Heart right ventricle (tissue), 16 donors: ENCODE measurements at regions not wholly inside any gene's neighbourhood (a gene's known extent, or its start where the extent isn't known, plus 50 kb on each side); places are given as distances from the start of the nearest gene placed in this dataset.

Source experiments
- ATAC-seq, 8 donors: fragments of 200-7000 bp; cut with Tn5 transposase; one replicate each; pipeline ENCODE4 v1.9.1; 2020; ENCODE audit warnings: mild to moderate bottlenecking in 8 of 8, moderate library complexity in 8 of 8, moderate number of reproducible peaks in 1 of 8
- DNase-seq, 2 donors: peaks; one replicate each; pipeline ENCODE4 v3.0.0-alpha.2; 2020
- H3K27ac ChIP-seq, 10 donors: fragments of 200-600 bp; sonication (generic) in 2 of 10; one replicate each; pipeline versions ENCODE4 v1.5.0 to v1.8.0; 2020 to 2022; ENCODE audit warnings: mild to moderate bottlenecking in 3 of 10
- H3K27me3 ChIP-seq, 7 donors: fragments of 200-600 bp; one replicate each; pipeline ENCODE4 v1.8.0; 2021 to 2022; ENCODE audit warnings: mild to moderate bottlenecking in 2 of 7
- H3K36me3 ChIP-seq, 9 donors: fragments of 200-600 bp; sonication (generic) in 1 of 9; one replicate each; pipeline versions ENCODE4 v1.5.0 to v1.8.0; 2020 to 2022; ENCODE audit warnings: mild to moderate bottlenecking in 2 of 9
- H3K4me1 ChIP-seq, 9 donors: fragments of 200-600 bp; sonication (generic) in 1 of 9; one replicate each; pipeline versions ENCODE4 v1.5.0 to v1.8.0; 2020 to 2022; ENCODE audit warnings: mild to moderate bottlenecking in 4 of 9
- H3K4me3 ChIP-seq, 10 donors: fragments of 200-600 bp; sonication (generic) in 2 of 10; one replicate each; pipeline versions ENCODE4 v1.5.0 to v1.8.0; 2020 to 2022; ENCODE audit warnings: mild to moderate bottlenecking in 7 of 10, moderate library complexity in 2 of 10
- H3K9me3 ChIP-seq, 11 donors: fragments of 200-600 bp in 10 of 11; sonication (generic) in 2 of 11; one replicate each; pipeline versions ENCODE4 v1.5.0 to v1.8.0; 2013 to 2022; ENCODE audit warnings: mild to moderate bottlenecking in 2 of 11, control low read depth in 1 of 11, moderate library complexity in 1 of 11
- WGBS, 2 donors: extraction: QIAGEN DNeasy Blood & Tissue Kit; methylation state at CpG; one replicate each; pipeline ENCODE4 v1.1.7; 2013; ENCODE audit warnings: inconsistent platforms in 1 of 2; 5-methylcytosine and 5-hydroxymethylcytosine counted together
- intact Hi-C, 10 donors: fragments of 100-400 bp; cut with DNase I; formaldehyde crosslinking; loops; one replicate each; pipeline versions ENCODE4 v1.11.1 to v1.14.2; 2022
- TF ChIP-seq, protein P1 (sequence below), 9 donors: fragments of 200-600 bp; sonication (generic) in 2 of 9; IDR thresholded peaks; one replicate each; pipeline versions ENCODE4 v1.5.0 to v1.8.0; 2021 to 2022; ENCODE audit warnings: antibody characterized with exemption in 9 of 9, mild to moderate bottlenecking in 5 of 9, moderate library complexity in 1 of 9
- donor health status: Arrhythmogenic right ventricular cardiomyopathy.
- donor health status: ischemic (EF 13 %, LVEDD 7.1; RV severe dilation, severe dysfunction).
- donor health status: healthy with polysubstance abuse.
- donor health status: DM: no; HTN: yes; CAD: no.
- donor health status: DM: no; HTN: no; CAD: no.
- donor health status: ischemic (EF 25% LVEDD 6.9; RV normal size, moderate dysfunction).
- donor health status: ischemic (EF 25% LVEDD 5.7; RV mildly dilated, moderate dysfunction).
- donor health status: healthy.
- donor health status: DM: yes; HTN: yes; CAD: no.
- donor health status: Ischemic cardiomyopathy.
- donor health status: ischemic (EF 35%, LVEDD 5.7; RV mildly dilated, moderate dysfunction).
- donor health status: nonischemic (EF 11% LVEDD 7.7; RV severe dilation, severe dysfunction).
- donor health status: DM: yes; HTN: yes; CAD: no.
- donor health status: PGD.
- donor health status: ischemic (EF 29% LVEDD 5.4; RV normal size, mild dysfunction).
- donor health status: nonischemic (EF 23%, LVEDD 6.1; RV moderate dilation, normal function).

DNA sequence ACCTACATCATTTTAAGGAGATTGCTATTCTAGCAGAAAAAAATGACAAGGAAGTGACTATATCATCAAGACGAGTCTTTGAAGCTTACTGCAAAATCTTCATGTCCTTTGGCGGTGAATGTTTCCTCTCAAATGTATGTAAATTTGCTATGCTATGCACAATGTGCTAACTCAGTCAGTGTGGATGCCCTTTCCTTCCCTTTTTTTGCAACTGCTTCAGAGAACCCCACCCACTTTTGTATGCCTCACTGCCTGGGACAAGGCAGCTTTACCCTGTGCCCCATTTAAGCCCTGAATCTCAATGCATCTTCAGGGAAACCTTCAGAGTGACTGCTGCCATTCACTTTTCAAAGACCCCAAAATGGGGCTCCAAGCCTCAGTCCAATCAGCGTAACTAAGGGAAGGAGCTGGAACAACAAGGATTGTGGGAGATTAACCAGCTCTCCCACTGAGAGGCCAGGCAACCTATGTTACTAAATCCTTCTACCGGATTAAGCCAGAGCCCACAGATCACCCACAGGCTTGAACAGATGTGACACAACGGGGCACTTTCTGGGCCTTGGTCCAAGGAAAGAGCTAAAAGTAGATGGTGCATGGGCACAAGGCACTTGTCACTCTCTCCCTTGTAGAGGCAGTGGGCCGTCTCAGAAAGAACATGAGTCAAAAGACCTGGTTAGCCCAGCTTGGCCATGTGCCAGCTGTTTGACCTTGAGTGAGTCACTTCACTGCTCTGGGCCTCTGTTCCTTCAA, 154.4 kb downstream of the PLPP3 start:
- Histone ChIP-seq H3K36me3 (no peaks in the 10 kb centered on the region), H3K9me3 (no peaks in the 10 kb centered on the region), H3K4me1 (peaks cover 0 to 20% (median 5%) of the 10 kb centered on the region in 9 donors), H3K4me3 (no peak overlapping the region), H3K27ac (peak overlapping the region; percentile 7 to 79 (median 62)), H3K27me3 (no peaks in the 10 kb centered on the region)
- 64 to 69% methylated on average over 6 of the region's 6 CpGs for WGBS, 2 donors
- TF ChIP-seq, protein P1, sequence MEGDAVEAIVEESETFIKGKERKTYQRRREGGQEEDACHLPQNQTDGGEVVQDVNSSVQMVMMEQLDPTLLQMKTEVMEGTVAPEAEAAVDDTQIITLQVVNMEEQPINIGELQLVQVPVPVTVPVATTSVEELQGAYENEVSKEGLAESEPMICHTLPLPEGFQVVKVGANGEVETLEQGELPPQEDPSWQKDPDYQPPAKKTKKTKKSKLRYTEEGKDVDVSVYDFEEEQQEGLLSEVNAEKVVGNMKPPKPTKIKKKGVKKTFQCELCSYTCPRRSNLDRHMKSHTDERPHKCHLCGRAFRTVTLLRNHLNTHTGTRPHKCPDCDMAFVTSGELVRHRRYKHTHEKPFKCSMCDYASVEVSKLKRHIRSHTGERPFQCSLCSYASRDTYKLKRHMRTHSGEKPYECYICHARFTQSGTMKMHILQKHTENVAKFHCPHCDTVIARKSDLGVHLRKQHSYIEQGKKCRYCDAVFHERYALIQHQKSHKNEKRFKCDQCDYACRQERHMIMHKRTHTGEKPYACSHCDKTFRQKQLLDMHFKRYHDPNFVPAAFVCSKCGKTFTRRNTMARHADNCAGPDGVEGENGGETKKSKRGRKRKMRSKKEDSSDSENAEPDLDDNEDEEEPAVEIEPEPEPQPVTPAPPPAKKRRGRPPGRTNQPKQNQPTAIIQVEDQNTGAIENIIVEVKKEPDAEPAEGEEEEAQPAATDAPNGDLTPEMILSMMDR (IDR thresholded peaks at IDR 0.05) = no peak
- peak; percentile 83 to 98 (median 96) for ATAC-seq
- DNase-seq = peak; percentile 64 to 81
- intact Hi-C loops = no loop called here

DNA sequence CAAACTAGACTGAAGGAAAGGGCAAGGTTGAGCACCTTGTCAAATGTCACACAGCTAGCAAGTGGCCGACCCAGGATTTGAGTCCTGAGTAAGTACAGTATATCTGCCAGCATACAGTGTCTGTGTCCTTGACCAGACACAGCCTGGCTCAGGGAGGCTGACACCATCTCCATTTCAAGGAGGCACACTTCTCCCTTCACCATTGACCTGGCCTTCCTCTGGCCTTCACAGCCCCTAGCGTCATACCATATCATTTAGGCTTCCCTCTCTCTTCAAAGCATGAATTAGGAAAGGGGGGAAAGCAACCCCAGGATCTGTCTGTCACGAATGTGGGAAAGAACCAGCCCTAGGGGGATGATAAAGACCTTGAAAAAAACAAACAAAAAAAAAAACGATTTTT, 155.6 kb downstream of the PLPP3 start:
- Histone ChIP-seq H3K9me3 (no peaks in the 10 kb centered on the region), H3K4me3 (no peak overlapping the region), H3K36me3 (no peaks in the 10 kb centered on the region), H3K27ac (no peak overlapping the region), H3K4me1 (peaks cover 0 to 24% (median 5%) of the 10 kb centered on the region in 9 donors), H3K27me3 (no peaks in the 10 kb centered on the region)
- ATAC-seq (no peak), DNase-seq (no peak)
- intact Hi-C loops = no loop called here
- TF ChIP-seq, protein P1 (IDR thresholded peaks at IDR 0.05) = no peak
- WGBS, 2 donors = 75 to 81% methylated on average over 4 of the region's 4 CpGs

DNA sequence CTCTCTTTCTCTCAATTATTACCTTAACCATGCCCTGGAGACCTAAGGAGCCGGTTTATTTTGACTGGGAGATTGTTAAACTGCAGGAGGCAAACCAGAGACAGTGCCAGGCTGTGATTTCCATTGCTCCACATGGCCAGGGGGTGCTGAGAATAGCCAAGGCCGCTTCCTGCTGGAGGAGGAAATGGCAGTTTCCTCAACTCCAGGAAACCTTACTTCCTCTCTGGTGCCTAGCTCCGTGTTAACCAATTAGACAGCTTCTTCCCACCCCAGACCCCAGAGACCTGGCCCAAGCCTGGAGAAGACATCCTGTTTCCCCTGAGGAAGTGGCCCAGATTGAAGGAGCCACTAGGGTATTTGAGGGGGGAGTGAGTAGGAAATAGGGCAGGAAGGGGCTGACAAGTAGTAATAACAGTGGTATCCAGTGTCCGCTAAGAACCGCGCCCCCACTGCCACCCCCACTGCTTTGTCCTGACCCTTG, 161.2 kb downstream of the PLPP3 start:
- peaks cover 5 to 48% (median 7%) of the 10 kb centered on the region in 9 donors for H3K4me1 ChIP-seq
- ATAC-seq (peak; percentile 50 to 80 (median 65)), DNase-seq (peak in 1 of 2 donors; percentile 29)
- no peaks in the 10 kb centered on the region for H3K9me3 ChIP-seq
- intact Hi-C loops = loop anchor here in 4 of 10 donors (5.0 to 10.0 kb wide), 5 partner anchors 57 to 1041 kb away; partner anchors contain the start of gene PLPP3 (in 4 of the 4)
- WGBS, 2 donors = 58 to 62% methylated on average over 6 of the region's 6 CpGs
- H3K4me3 ChIP-seq = no peak overlapping the region
- peak overlapping the region in 8 of 10 donors; percentile 43 to 73 (median 58) for H3K27ac ChIP-seq
- no peaks in the 10 kb centered on the region for H3K27me3 ChIP-seq
- TF ChIP-seq, protein P1 (IDR thresholded peaks at IDR 0.05) = no peak
- H3K36me3 ChIP-seq = no peaks in the 10 kb centered on the region

DNA sequence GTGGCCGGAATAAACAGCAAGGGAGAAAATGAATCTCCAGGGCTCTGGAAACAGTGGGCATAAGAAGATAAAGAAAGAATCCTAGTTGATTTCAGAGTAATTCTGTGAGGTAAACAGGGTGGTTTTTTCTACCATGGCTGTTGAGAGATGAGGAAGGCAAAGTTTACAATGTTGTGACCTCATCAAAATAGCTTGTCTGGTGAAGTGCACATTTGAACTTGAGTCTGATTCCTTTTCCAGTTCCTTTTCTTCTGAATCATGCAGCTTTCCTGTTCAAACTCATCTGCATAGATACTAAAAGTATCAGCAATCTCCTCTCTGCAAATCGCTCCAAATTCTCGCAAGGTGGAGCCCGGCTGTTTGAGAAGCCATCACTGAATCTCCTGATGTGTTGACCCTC, 161.7 kb downstream of the PLPP3 start:
- intact Hi-C loops = loop anchor here in 4 of 10 donors (5.0 to 10.0 kb wide), 5 partner anchors 57 to 1040 kb away; partner anchors contain the start of gene PLPP3 (in 4 of the 4)
- peak in 2 of 8 donors; percentile 28 to 48 for ATAC-seq
- H3K27ac ChIP-seq = peak overlapping the region in 7 of 10 donors; percentile 55 to 73 (median 58)

More for the DNA sequence above, 161.7 kb downstream of the PLPP3 start:
- Histone ChIP-seq H3K9me3 (no peaks in the 10 kb centered on the region), H3K4me3 (no peak overlapping the region), H3K27me3 (no peaks in the 10 kb centered on the region), H3K36me3 (no peaks in the 10 kb centered on the region), H3K4me1 (peaks cover 5 to 54% (median 7%) of the 10 kb centered on the region in 9 donors)
- TF ChIP-seq, protein P1 (IDR thresholded peaks at IDR 0.05) = no peak
- WGBS, 2 donors = 66 to 75% methylated on average over 4 of the region's 4 CpGs
- DNase-seq = no peak
